ENCODE measurements at regions not wholly inside any gene's neighbourhood (a gene's known extent, or its start where the extent isn't known, plus 50 kb on each side); places are given as distances from the start of the nearest gene placed in this dataset.

- in situ Hi-C loops (cut with HindIII; ENCODE audit: low pct_unique_long_range_greater_than_20kb, low sequenced_read_pairs) = no loop called here
Measured at GRCh38 chrX:109312757-109313156, 169.1 kb downstream of the GUCY2F start.

GRCh38 chrX:109310031-109310430, 171.9 kb downstream of the GUCY2F start:
- in situ Hi-C loops (cut with HindIII; ENCODE audit: low pct_unique_long_range_greater_than_20kb, low sequenced_read_pairs) = no loop called here
- DNase-seq (ENCODE audit: low read depth) = no peak

More at GRCh38 chrX:109312757-109313156, 169.1 kb downstream of the GUCY2F start:
- DNase-seq (ENCODE audit: low read depth) = no peak

- no peak for DNase-seq (ENCODE audit: low read depth)
- in situ Hi-C loops (cut with HindIII; ENCODE audit: low pct_unique_long_range_greater_than_20kb, low sequenced_read_pairs) = no loop called here
Measured at GRCh38 chrX:109301177-109301576, 180.7 kb downstream of the GUCY2F start.

- in situ Hi-C loops (cut with HindIII; ENCODE audit: low pct_unique_long_range_greater_than_20kb, low sequenced_read_pairs) = no loop called here
- no peak for DNase-seq (ENCODE audit: low read depth)
Measured at GRCh38 chrX:109300415-109300814, 181.5 kb downstream of the GUCY2F start.

GRCh38 chrX:109299091-109299490, 182.8 kb downstream of the GUCY2F start:
- no peak for DNase-seq (ENCODE audit: low read depth)
- in situ Hi-C loops (cut with HindIII; ENCODE audit: low pct_unique_long_range_greater_than_20kb, low sequenced_read_pairs) = no loop called here

GRCh38 chrX:109294097-109294814, 187.6 kb downstream of the GUCY2F start:
- DNase-seq (ENCODE audit: low read depth) = peak; percentile 2
- in situ Hi-C loops (cut with HindIII; ENCODE audit: low pct_unique_long_range_greater_than_20kb, low sequenced_read_pairs) = no loop called here

GRCh38 chrX:109283870-109284269, 198.0 kb downstream of the GUCY2F start:
- no peak for DNase-seq (ENCODE audit: low read depth)
- in situ Hi-C loops (cut with HindIII; ENCODE audit: low pct_unique_long_range_greater_than_20kb, low sequenced_read_pairs) = no loop called here

GRCh38 chrX:109281483-109282275, 200.2 kb downstream of the GUCY2F start:
- in situ Hi-C loops (cut with HindIII; ENCODE audit: low pct_unique_long_range_greater_than_20kb, low sequenced_read_pairs) = no loop called here
- no peak for DNase-seq (ENCODE audit: low read depth)

- no peak for DNase-seq (ENCODE audit: low read depth)
- in situ Hi-C loops (cut with HindIII; ENCODE audit: low pct_unique_long_range_greater_than_20kb, low sequenced_read_pairs) = no loop called here
Measured at GRCh38 chrX:109274806-109275205, 207.1 kb downstream of the GUCY2F start.

- DNase-seq (ENCODE audit: low read depth) = peak; percentile 75
- in situ Hi-C loops (cut with HindIII; ENCODE audit: low pct_unique_long_range_greater_than_20kb, low sequenced_read_pairs) = no loop called here
Measured at GRCh38 chrX:109270580-109271484, 211.1 kb downstream of the GUCY2F start.

- in situ Hi-C loops (cut with HindIII; ENCODE audit: low pct_unique_long_range_greater_than_20kb, low sequenced_read_pairs) = no loop called here
Measured at GRCh38 chrX:109268340-109268739, 213.5 kb downstream of the GUCY2F start.

GRCh38 chrX:109266034-109266433, 215.9 kb downstream of the GUCY2F start:
- in situ Hi-C loops (cut with HindIII; ENCODE audit: low pct_unique_long_range_greater_than_20kb, low sequenced_read_pairs) = no loop called here
- no peak for DNase-seq (ENCODE audit: low read depth)

More at GRCh38 chrX:109268340-109268739, 213.5 kb downstream of the GUCY2F start:
- DNase-seq (ENCODE audit: low read depth) = no peak

- no peak for DNase-seq (ENCODE audit: low read depth)
- in situ Hi-C loops (cut with HindIII; ENCODE audit: low pct_unique_long_range_greater_than_20kb, low sequenced_read_pairs) = no loop called here
Measured at GRCh38 chrX:109264878-109265277, 217.0 kb downstream of the GUCY2F start.

GRCh38 chrX:109261279-109261678, 220.6 kb downstream of the GUCY2F start:
- in situ Hi-C loops (cut with HindIII; ENCODE audit: low pct_unique_long_range_greater_than_20kb, low sequenced_read_pairs) = no loop called here
- DNase-seq (ENCODE audit: low read depth) = no peak

- in situ Hi-C loops (cut with HindIII; ENCODE audit: low pct_unique_long_range_greater_than_20kb, low sequenced_read_pairs) = no loop called here
- no peak for DNase-seq (ENCODE audit: low read depth)
Measured at GRCh38 chrX:109252789-109253188, 229.1 kb downstream of the GUCY2F start.

GRCh38 chrX:109218761-109219160, 263.1 kb downstream of the GUCY2F start:
- DNase-seq (ENCODE audit: low read depth) = no peak
- in situ Hi-C loops (cut with HindIII; ENCODE audit: low pct_unique_long_range_greater_than_20kb, low sequenced_read_pairs) = no loop called here

GRCh38 chrX:109199726-109200125, 282.2 kb downstream of the GUCY2F start:
- in situ Hi-C loops (cut with HindIII; ENCODE audit: low pct_unique_long_range_greater_than_20kb, low sequenced_read_pairs) = no loop called here
- no peak for DNase-seq (ENCODE audit: low read depth)

GRCh38 chrX:109190542-109190941, 291.3 kb downstream of the GUCY2F start:
- DNase-seq (ENCODE audit: low read depth) = no peak

More at GRCh38 chrX:109190542-109190941, 291.3 kb downstream of the GUCY2F start:
- in situ Hi-C loops (cut with HindIII; ENCODE audit: low pct_unique_long_range_greater_than_20kb, low sequenced_read_pairs) = no loop called here
